Small intestine (tissue), 7 donors: ENCODE measurements at regions not wholly inside any gene's neighbourhood (a gene's known extent, or its start where the extent isn't known, plus 50 kb on each side); places are given as distances from the start of the nearest gene placed in this dataset.

Experiments used
- DNase-seq, 2 donors: peaks; one replicate each; pipeline versions ENCODE4 v3.0.0 to v3.0.0-alpha.2; 2013
- FAIRE-seq: peaks from 2 replicates; lab custom pipeline; 2012; peaks lifted over from hg19 to GRCh38; lab: Jason Lieb, UNC
- H3K27ac ChIP-seq, 3 donors: one replicate each; pipeline ENCODE4 v1.5.1; 2013; ENCODE audit warnings: low read length in 2 of 3, mild to moderate bottlenecking in 2 of 3, control low read depth in 1 of 3, inconsistent platforms in 1 of 3, low read depth in 1 of 3, moderate library complexity in 1 of 3
- H3K27me3 ChIP-seq, 3 donors: one replicate each; pipeline ENCODE4 v1.6.1; 2013; ENCODE audit warnings: low read length in 3 of 3, inconsistent platforms in 1 of 3; ENCODE audit not compliant: control insufficient read depth in 3 of 3, insufficient read depth in 3 of 3
- H3K36me3 ChIP-seq, 3 donors: one replicate each; pipeline ENCODE4 v1.6.1; 2013; ENCODE audit warnings: low read length in 3 of 3, inconsistent platforms in 1 of 3, low read depth in 1 of 3, mild to moderate bottlenecking in 1 of 3, moderate library complexity in 1 of 3; ENCODE audit not compliant: control insufficient read depth in 3 of 3, insufficient read depth in 2 of 3
- H3K4me1 ChIP-seq, 3 donors: one replicate each; pipeline ENCODE4 v1.6.1; 2013; ENCODE audit warnings: low read length in 2 of 3, inconsistent platforms in 1 of 3, low read depth in 1 of 3, mild to moderate bottlenecking in 1 of 3, moderate library complexity in 1 of 3; ENCODE audit not compliant: control insufficient read depth in 3 of 3, insufficient read depth in 2 of 3
- H3K4me3 ChIP-seq, 3 donors: one replicate each; pipeline ENCODE4 v1.5.1; 2013; ENCODE audit warnings: low read length in 3 of 3, control low read depth in 1 of 3, inconsistent platforms in 1 of 3, low read depth in 1 of 3, mild to moderate bottlenecking in 1 of 3, moderate library complexity in 1 of 3
- H3K9me3 ChIP-seq, 2 donors: one replicate each; pipeline ENCODE4 v1.6.1; 2013; ENCODE audit warnings: low read depth in 1 of 2, low read length in 1 of 2; ENCODE audit not compliant: control insufficient read depth in 2 of 2, insufficient read depth in 1 of 2
- WGBS, 3 donors: extraction: QIAGEN DNeasy Blood & Tissue Kit; methylation state at CpG; one replicate each; pipeline ENCODE4 v1.1.7; 2013; 5-methylcytosine and 5-hydroxymethylcytosine counted together
- donor health status: healthy with polysubstance abuse.
- donor health status: control.
- donor health status: control.
- donor health status: Bipolar disorder and iron deficiency.
- donor health status: healthy.

DNA sequence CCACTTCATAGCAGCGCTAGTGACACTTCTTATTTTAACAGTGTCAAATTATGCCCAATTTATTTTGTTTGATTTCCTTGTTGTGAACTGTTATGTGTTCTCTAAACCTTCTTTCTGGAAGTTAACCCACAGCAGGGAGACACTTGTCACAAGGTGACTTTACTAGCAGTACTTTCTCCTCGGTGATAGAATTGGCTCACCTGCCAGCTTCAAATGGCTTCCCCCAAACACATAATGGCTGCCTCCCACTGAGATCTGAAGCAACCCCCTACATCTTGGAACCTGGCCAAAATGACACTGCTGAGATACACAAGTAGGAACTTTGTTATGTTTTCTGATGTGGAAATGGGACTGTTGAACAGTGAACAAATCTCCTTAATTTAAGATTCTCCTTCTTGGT is 238.8 kb upstream of the DPH6 start:
- Histone ChIP-seq H3K27me3 (no peaks in the 10 kb centered on the region), H3K4me1 (no peaks in the 10 kb centered on the region), H3K27ac (no peak overlapping the region), H3K9me3 (no peaks in the 10 kb centered on the region), H3K36me3 (no peaks in the 10 kb centered on the region), H3K4me3 (no peak overlapping the region)
- FAIRE-seq (no peak), DNase-seq (no peak)
- WGBS, 3 donors, result 61 to 69% (median 66%) methylated on average over 2 of the region's 2 CpGs

DNA sequence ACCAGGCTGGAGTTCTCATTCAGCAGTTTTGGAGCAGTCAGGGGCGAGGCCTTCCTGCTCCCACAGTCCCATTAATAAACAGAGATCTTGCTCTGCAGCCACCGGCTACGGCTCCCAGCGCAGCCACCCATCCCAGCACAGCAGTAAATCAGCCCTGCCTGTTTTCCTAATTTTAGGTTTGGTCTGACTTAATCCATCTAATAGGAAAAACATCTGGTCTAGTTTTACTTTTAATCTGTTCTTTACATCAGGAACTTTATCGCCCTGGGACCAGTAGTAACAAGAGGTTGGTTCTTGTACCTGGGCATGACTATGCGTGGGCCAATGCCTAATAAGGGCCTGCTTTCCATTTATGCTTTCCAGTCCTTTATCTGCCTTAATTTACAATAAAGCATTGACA is 264.0 kb upstream of the DPH6 start:
- no peaks in the 10 kb centered on the region for H3K4me1 ChIP-seq
- H3K36me3 ChIP-seq, result no peaks in the 10 kb centered on the region
- FAIRE-seq (no peak), DNase-seq (no peak)
- no peak overlapping the region for H3K4me3 ChIP-seq
- no peaks in the 10 kb centered on the region for H3K27me3 ChIP-seq
- H3K27ac ChIP-seq, result no peak overlapping the region
- no peaks in the 10 kb centered on the region for H3K9me3 ChIP-seq
- 79 to 81% (median 80%) methylated on average over 6 of the region's 6 CpGs for WGBS, 3 donors

DNA sequence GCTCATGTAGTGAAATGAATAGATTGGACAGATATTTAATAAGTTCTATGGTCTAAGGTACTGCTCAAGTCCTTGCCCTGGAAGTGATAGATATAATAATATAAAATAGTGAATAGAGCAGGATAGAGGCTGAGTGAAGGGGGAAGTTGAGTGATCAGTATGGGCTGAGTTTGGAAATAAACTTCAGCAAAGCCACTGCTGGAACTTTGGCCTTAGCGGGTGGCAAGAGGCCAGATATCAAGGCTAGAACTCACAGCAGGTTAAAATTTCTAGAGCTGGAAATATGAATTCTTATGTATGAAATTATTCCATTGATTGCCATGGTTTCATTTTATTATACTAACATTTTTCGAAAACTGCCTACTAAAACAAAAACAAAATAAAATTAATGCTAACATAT is 267.6 kb upstream of the DPH6 start:
- Histone ChIP-seq H3K36me3 (no peaks in the 10 kb centered on the region), H3K27ac (no peak overlapping the region), H3K9me3 (no peaks in the 10 kb centered on the region), H3K27me3 (no peaks in the 10 kb centered on the region), H3K4me3 (no peak overlapping the region), H3K4me1 (no peaks in the 10 kb centered on the region)
- 88 to 93% (median 93%) methylated on average over 2 of the region's 2 CpGs for WGBS, 3 donors
- no peak for DNase-seq
- FAIRE-seq, result no peak

DNA sequence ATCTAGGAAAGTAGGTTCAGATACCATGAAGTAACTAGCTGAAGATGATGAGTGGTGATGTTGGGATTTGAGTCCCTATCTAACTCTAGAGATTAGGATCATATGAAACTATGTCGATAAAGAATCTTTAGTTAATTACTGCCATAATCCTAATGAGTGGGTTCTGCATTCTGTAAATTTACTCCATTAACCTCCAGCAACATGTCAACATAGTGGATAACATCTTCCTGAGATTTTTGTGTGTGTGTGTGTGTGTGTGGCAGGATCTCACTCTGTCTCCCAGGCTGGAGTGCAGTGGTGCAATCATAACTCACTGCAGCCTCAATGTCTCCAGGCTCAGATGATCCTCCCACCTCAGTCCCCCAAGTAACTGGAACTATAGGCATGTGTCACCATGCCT is 272.9 kb upstream of the DPH6 start:
- Histone ChIP-seq H3K4me3 (no peak overlapping the region), H3K27ac (no peak overlapping the region), H3K9me3 (no peaks in the 10 kb centered on the region), H3K4me1 (no peaks in the 10 kb centered on the region), H3K27me3 (no peaks in the 10 kb centered on the region), H3K36me3 (no peaks in the 10 kb centered on the region)
- WGBS, 3 donors, result 86 to 89% (median 87%) methylated on average over 1 of the region's 1 CpG
- no peak for DNase-seq
- FAIRE-seq, result no peak

DNA sequence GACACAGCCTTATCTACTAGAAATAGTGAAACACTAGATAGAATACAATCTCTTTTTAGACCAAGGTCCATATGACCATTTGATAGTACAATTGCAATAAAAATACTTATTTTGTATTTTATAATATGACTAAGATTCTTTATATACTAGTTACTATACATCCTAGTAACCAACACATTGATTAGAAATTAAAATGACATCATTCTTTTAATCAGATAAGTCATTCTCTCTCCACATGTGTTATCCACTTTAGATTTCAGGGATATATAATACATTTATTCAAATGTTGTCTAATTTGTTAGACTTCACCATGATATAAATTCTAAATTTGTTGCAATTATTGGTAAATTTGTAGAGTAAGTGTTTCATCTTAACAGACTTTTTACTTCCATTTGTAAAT is 276.2 kb upstream of the DPH6 start:
- Histone ChIP-seq H3K36me3 (no peaks in the 10 kb centered on the region), H3K4me3 (no peak overlapping the region), H3K9me3 (no peaks in the 10 kb centered on the region), H3K4me1 (no peaks in the 10 kb centered on the region), H3K27ac (no peak overlapping the region), H3K27me3 (no peaks in the 10 kb centered on the region)
- DNase-seq (no peak), FAIRE-seq (peak; percentile 49)

DNA sequence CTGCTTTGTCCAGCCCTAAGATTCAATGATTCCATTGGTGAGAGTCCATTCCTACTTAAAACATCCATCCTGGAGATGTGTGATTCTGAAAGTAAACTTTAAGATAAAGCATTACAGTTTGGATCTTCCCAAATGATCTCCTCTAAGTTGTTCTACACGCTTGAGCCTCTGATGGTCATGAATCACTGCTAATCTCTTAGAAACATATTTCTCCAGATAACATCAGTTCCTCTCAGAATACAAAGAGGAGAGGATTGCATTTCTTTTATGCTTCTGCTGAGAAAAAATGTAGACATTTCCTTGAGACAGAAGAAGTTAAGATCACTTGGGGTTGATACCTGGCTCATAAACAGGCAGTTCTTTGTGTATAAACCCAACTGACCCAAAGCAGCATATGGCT is 281.2 kb upstream of the DPH6 start:
- no peak overlapping the region for H3K27ac ChIP-seq
- H3K9me3 ChIP-seq, result no peaks in the 10 kb centered on the region
- no peaks in the 10 kb centered on the region for H3K4me1 ChIP-seq
- FAIRE-seq (no peak), DNase-seq (no peak)
- no peaks in the 10 kb centered on the region for H3K27me3 ChIP-seq
- 40 to 48% (median 42%) methylated on average over 1 of the region's 1 CpG for WGBS, 3 donors
- no peaks in the 10 kb centered on the region for H3K36me3 ChIP-seq
- no peak overlapping the region for H3K4me3 ChIP-seq

DNA sequence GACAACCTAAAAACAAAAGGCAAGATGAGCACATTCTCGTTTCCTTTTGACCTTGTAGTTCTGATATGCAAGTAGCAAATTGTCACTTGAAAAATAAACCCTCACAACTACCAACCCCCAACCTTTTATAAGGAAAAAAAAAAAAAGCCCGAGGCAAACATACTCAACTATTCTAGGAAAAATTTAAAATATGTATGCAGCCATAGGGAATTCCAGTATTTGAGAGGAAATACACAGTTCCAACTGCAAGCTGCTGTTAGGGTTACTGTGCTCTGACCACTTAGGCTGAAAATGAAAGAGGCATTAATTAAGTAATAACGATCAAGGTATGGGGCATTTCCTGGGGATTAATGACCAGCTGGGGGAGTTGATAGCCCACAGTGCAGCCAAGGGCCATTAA is 281.9 kb upstream of the DPH6 start:
- Histone ChIP-seq H3K27me3 (no peaks in the 10 kb centered on the region), H3K27ac (no peak overlapping the region), H3K4me1 (no peaks in the 10 kb centered on the region), H3K36me3 (no peaks in the 10 kb centered on the region), H3K4me3 (no peak overlapping the region), H3K9me3 (no peaks in the 10 kb centered on the region)
- WGBS, 3 donors, result 23 to 32% (median 28%) methylated on average over 3 of the region's 3 CpGs
- DNase-seq, result no peak
- no peak for FAIRE-seq

DNA sequence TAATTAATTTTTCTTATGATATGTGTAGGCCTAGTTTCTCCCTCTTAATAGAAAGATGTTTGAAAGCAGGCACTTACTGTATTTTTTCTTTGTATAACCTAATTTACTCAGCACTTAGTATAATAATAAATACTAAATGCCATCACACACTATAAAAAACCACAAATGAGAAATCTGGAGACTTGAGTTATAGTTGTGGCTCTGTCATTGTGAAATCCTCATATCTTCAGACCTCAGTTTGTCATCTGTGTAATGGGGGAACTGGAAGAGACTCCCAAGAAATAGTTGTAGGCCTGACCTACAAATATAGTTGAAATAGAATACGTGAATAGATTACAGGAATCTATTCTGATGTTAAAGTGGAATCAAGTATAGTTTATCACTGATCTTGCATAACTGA is 287.6 kb upstream of the DPH6 start:
- no peak overlapping the region for H3K4me3 ChIP-seq
- no peaks in the 10 kb centered on the region for H3K4me1 ChIP-seq
- no peaks in the 10 kb centered on the region for H3K27me3 ChIP-seq
- no peak overlapping the region for H3K27ac ChIP-seq
- whole genome bisulfite sequencing, 3 donors, result 77 to 86% (median 77%) methylated on average over 1 of the region's 1 CpG
- DNase-seq (no peak), FAIRE-seq (no peak)
- no peaks in the 10 kb centered on the region for H3K36me3 ChIP-seq
- H3K9me3 ChIP-seq, result no peaks in the 10 kb centered on the region

DNA sequence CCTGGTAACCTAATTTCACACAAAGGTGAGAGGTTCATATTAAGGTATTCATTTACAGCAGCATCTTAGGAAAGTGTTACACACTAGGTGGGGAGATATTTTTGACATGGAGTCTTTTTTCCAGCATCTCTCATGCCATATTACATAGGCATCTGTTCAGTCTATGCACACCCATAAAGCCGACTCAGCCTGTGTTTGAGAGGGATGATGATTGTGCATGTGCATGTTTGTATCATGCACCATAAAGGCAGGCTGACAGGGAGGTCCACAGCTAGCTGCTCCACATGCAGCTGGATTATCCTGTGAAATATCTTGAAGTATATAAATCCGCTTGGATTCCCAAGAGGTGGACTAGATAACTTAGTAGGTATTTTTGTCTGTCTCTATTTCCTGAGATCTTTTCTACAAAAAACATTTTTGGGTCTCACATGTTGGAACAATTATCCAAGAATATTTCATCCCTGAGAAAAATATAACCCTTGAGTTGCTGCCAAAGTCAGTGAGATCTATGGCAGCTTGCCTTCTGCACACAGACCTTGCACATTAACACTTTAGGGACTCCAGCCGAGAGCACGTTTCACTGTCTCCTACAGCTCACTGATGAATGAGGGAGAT is 288.4 kb upstream of the DPH6 start:
- H3K4me3 ChIP-seq, result no peak overlapping the region
- WGBS, 3 donors, result 65 to 82% (median 81%) methylated on average over 4 of the region's 4 CpGs
- no peak overlapping the region for H3K27ac ChIP-seq
- H3K27me3 ChIP-seq, result no peaks in the 10 kb centered on the region
- FAIRE-seq, result no peak
- DNase-seq, result no peak
- no peaks in the 10 kb centered on the region for H3K9me3 ChIP-seq
- H3K36me3 ChIP-seq, result no peaks in the 10 kb centered on the region
- no peaks in the 10 kb centered on the region for H3K4me1 ChIP-seq
